ENCODE measurements at regions not wholly inside any gene's neighbourhood (a gene's known extent, or its start where the extent isn't known, plus 50 kb on each side); places are given as distances from the start of the nearest gene placed in this dataset.

DNA sequence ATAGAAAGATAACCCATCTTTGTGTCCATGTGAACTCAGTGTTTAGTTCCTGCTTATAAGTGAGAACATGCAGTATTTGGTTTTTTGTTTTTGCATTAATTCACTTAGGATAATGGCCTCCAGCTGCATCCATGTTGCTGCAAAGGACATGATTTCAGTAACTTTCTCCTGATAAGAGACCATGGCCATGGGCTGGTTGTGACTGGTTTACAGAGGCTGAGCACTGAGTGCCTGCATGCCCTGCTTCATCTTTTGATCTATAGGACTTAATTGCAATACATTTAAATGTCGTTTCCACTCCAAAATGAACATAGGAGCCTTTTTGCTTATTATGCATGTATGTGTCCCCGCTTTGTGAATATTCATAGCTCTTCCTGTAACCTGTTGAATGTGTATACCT is 101.3 kb upstream of the IGFBP3 start:
- TF ChIP-seq, protein P1, sequence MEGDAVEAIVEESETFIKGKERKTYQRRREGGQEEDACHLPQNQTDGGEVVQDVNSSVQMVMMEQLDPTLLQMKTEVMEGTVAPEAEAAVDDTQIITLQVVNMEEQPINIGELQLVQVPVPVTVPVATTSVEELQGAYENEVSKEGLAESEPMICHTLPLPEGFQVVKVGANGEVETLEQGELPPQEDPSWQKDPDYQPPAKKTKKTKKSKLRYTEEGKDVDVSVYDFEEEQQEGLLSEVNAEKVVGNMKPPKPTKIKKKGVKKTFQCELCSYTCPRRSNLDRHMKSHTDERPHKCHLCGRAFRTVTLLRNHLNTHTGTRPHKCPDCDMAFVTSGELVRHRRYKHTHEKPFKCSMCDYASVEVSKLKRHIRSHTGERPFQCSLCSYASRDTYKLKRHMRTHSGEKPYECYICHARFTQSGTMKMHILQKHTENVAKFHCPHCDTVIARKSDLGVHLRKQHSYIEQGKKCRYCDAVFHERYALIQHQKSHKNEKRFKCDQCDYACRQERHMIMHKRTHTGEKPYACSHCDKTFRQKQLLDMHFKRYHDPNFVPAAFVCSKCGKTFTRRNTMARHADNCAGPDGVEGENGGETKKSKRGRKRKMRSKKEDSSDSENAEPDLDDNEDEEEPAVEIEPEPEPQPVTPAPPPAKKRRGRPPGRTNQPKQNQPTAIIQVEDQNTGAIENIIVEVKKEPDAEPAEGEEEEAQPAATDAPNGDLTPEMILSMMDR (IDR thresholded peaks at IDR 0.05), result no peak
- no peak for TF ChIP-seq POLR2A (IDR thresholded peaks at IDR 0.05)

Data from adrenal gland (tissue), 5 donors.